Activated CD4-positive, alpha-beta T cell treated with anti-CD3 and anti-CD28 coated beads, Interleukin-2, amount 10 ng/mL, durations not matched to agents 7 days and 5 days (primary cell): ENCODE measurements at regions not wholly inside any gene's neighbourhood (a gene's known extent, or its start where the extent isn't known, plus 50 kb on each side); places are given as distances from the start of the nearest gene placed in this dataset.
A peak's percentile ranks its signal among the peaks of the same experiment; 100 is the strongest.

Experiments used
- CTCF ChIA-PET: fragments of 350-600 bp; sonication (Branson Sonifier 250); formaldehyde crosslinking; loops from one replicate; lab custom pipeline; 2021; ENCODE audit warnings: antibody characterized with exemption; lab: Charles Lee
- POLR2A ChIA-PET: fragments of 350-600 bp; sonication (Branson Sonifier 250); formaldehyde crosslinking; loops from one replicate; lab custom pipeline; 2021; ENCODE audit warnings: antibody characterized with exemption; lab: Charles Lee
- DNase-seq: peaks from one replicate; pipeline ENCODE4 v3.0.0-alpha.2; 2020
- H3K27ac Mint-ChIP-seq: one replicate; pipeline ENCODE4 v1.8.0; 2021; ENCODE audit warnings: mild to moderate bottlenecking, moderate library complexity, mixed read lengths
- H3K27me3 Mint-ChIP-seq: one replicate; pipeline ENCODE4 v1.8.0; 2021; ENCODE audit warnings: mixed read lengths
- H3K36me3 Mint-ChIP-seq: one replicate; pipeline ENCODE4 v1.8.0; 2021; ENCODE audit warnings: low read depth, mixed read lengths
- H3K4me1 Mint-ChIP-seq: one replicate; pipeline ENCODE4 v1.8.0; 2021; ENCODE audit warnings: mixed read lengths
- H3K4me3 Mint-ChIP-seq: one replicate; pipeline ENCODE4 v1.8.0; 2021; ENCODE audit warnings: mild to moderate bottlenecking, moderate library complexity, mixed read lengths
- H3K9me3 Mint-ChIP-seq: one replicate; pipeline ENCODE4 v1.8.0; 2021; ENCODE audit warnings: mixed read lengths

- no peak overlapping the region for H3K27ac Mint-ChIP-seq
- ChIA-PET POLR2A (no interaction called here), CTCF (no interaction called here)
- H3K27me3 Mint-ChIP-seq, result no peaks in the 10 kb centered on the region
- no peaks in the 10 kb centered on the region for H3K9me3 Mint-ChIP-seq
- no peaks in the 10 kb centered on the region for H3K36me3 Mint-ChIP-seq
- no peak overlapping the region for H3K4me3 Mint-ChIP-seq
- no peaks in the 10 kb centered on the region for H3K4me1 Mint-ChIP-seq
- DNase-seq, result no peak
Observed at GRCh38 chr13:62525652-62526051, 1110.0 kb upstream of the PCDH20 start.

GRCh38 chr13:62524498-62524897, 1108.8 kb upstream of the PCDH20 start:
- no peak overlapping the region for H3K27ac Mint-ChIP-seq
- H3K27me3 Mint-ChIP-seq, result no peaks in the 10 kb centered on the region
- H3K4me3 Mint-ChIP-seq, result no peak overlapping the region
- ChIA-PET CTCF (no interaction called here), POLR2A (no interaction called here)
- no peaks in the 10 kb centered on the region for H3K36me3 Mint-ChIP-seq
- no peak for DNase-seq
- no peaks in the 10 kb centered on the region for H3K4me1 Mint-ChIP-seq
- H3K9me3 Mint-ChIP-seq, result no peaks in the 10 kb centered on the region

GRCh38 chr13:62524061-62524460, 1108.4 kb upstream of the PCDH20 start:
- Mint-ChIP-seq H3K4me1 (no peaks in the 10 kb centered on the region), H3K9me3 (no peaks in the 10 kb centered on the region), H3K4me3 (no peak overlapping the region), H3K27me3 (no peaks in the 10 kb centered on the region), H3K27ac (no peak overlapping the region), H3K36me3 (no peaks in the 10 kb centered on the region)
- ChIA-PET CTCF (no interaction called here), POLR2A (no interaction called here)
- no peak for DNase-seq

GRCh38 chr13:62512194-62513141, 1096.8 kb upstream of the PCDH20 start:
- peak; percentile 18 for DNase-seq
- Mint-ChIP-seq H3K27ac (no peak overlapping the region), H3K4me1 (no peaks in the 10 kb centered on the region), H3K27me3 (no peaks in the 10 kb centered on the region), H3K9me3 (no peaks in the 10 kb centered on the region), H3K36me3 (no peaks in the 10 kb centered on the region), H3K4me3 (no peak overlapping the region)
- POLR2A ChIA-PET, result no interaction called here
- CTCF ChIA-PET, result no interaction called here

GRCh38 chr13:62510906-62511655, 1095.4 kb upstream of the PCDH20 start:
- H3K4me1 Mint-ChIP-seq, result no peaks in the 10 kb centered on the region
- ChIA-PET CTCF (no interaction called here), POLR2A (no interaction called here)
- H3K4me3 Mint-ChIP-seq, result no peak overlapping the region
- H3K27ac Mint-ChIP-seq, result no peak overlapping the region
- no peaks in the 10 kb centered on the region for H3K9me3 Mint-ChIP-seq
- H3K36me3 Mint-ChIP-seq, result no peaks in the 10 kb centered on the region
- no peaks in the 10 kb centered on the region for H3K27me3 Mint-ChIP-seq
- no peak for DNase-seq

GRCh38 chr13:62502588-62502987, 1086.9 kb upstream of the PCDH20 start:
- H3K9me3 Mint-ChIP-seq, result no peaks in the 10 kb centered on the region
- H3K4me3 Mint-ChIP-seq, result no peak overlapping the region
- POLR2A ChIA-PET, result no interaction called here
- H3K27me3 Mint-ChIP-seq, result no peaks in the 10 kb centered on the region
- CTCF ChIA-PET, result no interaction called here
- H3K27ac Mint-ChIP-seq, result no peak overlapping the region
- H3K4me1 Mint-ChIP-seq, result no peaks in the 10 kb centered on the region
- no peaks in the 10 kb centered on the region for H3K36me3 Mint-ChIP-seq
- no peak for DNase-seq

- no peaks in the 10 kb centered on the region for H3K9me3 Mint-ChIP-seq
- H3K27me3 Mint-ChIP-seq, result no peaks in the 10 kb centered on the region
- no peak for DNase-seq
- H3K27ac Mint-ChIP-seq, result no peak overlapping the region
- H3K4me3 Mint-ChIP-seq, result no peak overlapping the region
- POLR2A ChIA-PET, result no interaction called here
- no peaks in the 10 kb centered on the region for H3K4me1 Mint-ChIP-seq
- CTCF ChIA-PET, result no interaction called here
- no peaks in the 10 kb centered on the region for H3K36me3 Mint-ChIP-seq
Observed at GRCh38 chr13:62489731-62490130, 1074.1 kb upstream of the PCDH20 start.

- Mint-ChIP-seq H3K4me1 (no peaks in the 10 kb centered on the region), H3K36me3 (no peaks in the 10 kb centered on the region), H3K27ac (no peak overlapping the region), H3K9me3 (no peaks in the 10 kb centered on the region), H3K4me3 (no peak overlapping the region), H3K27me3 (no peaks in the 10 kb centered on the region)
- ChIA-PET CTCF (no interaction called here), POLR2A (no interaction called here)
- no peak for DNase-seq
Observed at GRCh38 chr13:62483774-62484173, 1068.1 kb upstream of the PCDH20 start.

GRCh38 chr13:62482351-62482750, 1066.7 kb upstream of the PCDH20 start:
- POLR2A ChIA-PET, result no interaction called here
- H3K9me3 Mint-ChIP-seq, result no peaks in the 10 kb centered on the region
- no peaks in the 10 kb centered on the region for H3K27me3 Mint-ChIP-seq
- CTCF ChIA-PET, result interaction anchor here (0.8 kb wide), 1 partner anchor 9 kb away, joined by 3 read pairs; no protein-coding TSS in a partner anchor
- no peak overlapping the region for H3K4me3 Mint-ChIP-seq
- no peaks in the 10 kb centered on the region for H3K36me3 Mint-ChIP-seq
- H3K4me1 Mint-ChIP-seq, result no peaks in the 10 kb centered on the region
- H3K27ac Mint-ChIP-seq, result no peak overlapping the region
- DNase-seq, result no peak

GRCh38 chr13:62473944-62474237, 1058.2 kb upstream of the PCDH20 start:
- ChIA-PET CTCF (interaction anchor here (1.3 to 1.4 kb wide), 2 partner anchors 9 to 11 kb away, joined by 3 read pairs; no protein-coding TSS in a partner anchor), POLR2A (no interaction called here)
- Mint-ChIP-seq H3K4me3 (no peak overlapping the region), H3K27ac (no peak overlapping the region), H3K36me3 (no peaks in the 10 kb centered on the region), H3K9me3 (no peaks in the 10 kb centered on the region), H3K4me1 (no peaks in the 10 kb centered on the region), H3K27me3 (no peaks in the 10 kb centered on the region)
- no peak for DNase-seq

GRCh38 chr13:62473190-62473943, 1057.7 kb upstream of the PCDH20 start:
- Mint-ChIP-seq H3K27ac (no peak overlapping the region), H3K4me3 (no peak overlapping the region), H3K27me3 (no peaks in the 10 kb centered on the region), H3K36me3 (no peaks in the 10 kb centered on the region), H3K4me1 (no peaks in the 10 kb centered on the region), H3K9me3 (no peaks in the 10 kb centered on the region)
- CTCF ChIA-PET, result interaction anchor here (1.3 to 1.4 kb wide), 2 partner anchors 9 to 11 kb away, joined by 3 read pairs; no protein-coding TSS in a partner anchor
- DNase-seq, result no peak
- POLR2A ChIA-PET, result no interaction called here

- Mint-ChIP-seq H3K36me3 (no peaks in the 10 kb centered on the region), H3K9me3 (no peaks in the 10 kb centered on the region), H3K4me1 (no peaks in the 10 kb centered on the region), H3K27ac (no peak overlapping the region), H3K27me3 (no peaks in the 10 kb centered on the region), H3K4me3 (no peak overlapping the region)
- ChIA-PET CTCF (no interaction called here), POLR2A (no interaction called here)
- DNase-seq, result no peak
Observed at GRCh38 chr13:62453761-62454160, 1038.1 kb upstream of the PCDH20 start.

- ChIA-PET POLR2A (no interaction called here), CTCF (no interaction called here)
- no peaks in the 10 kb centered on the region for H3K36me3 Mint-ChIP-seq
- H3K27ac Mint-ChIP-seq, result no peak overlapping the region
- H3K27me3 Mint-ChIP-seq, result no peaks in the 10 kb centered on the region
- no peak overlapping the region for H3K4me3 Mint-ChIP-seq
- H3K9me3 Mint-ChIP-seq, result no peaks in the 10 kb centered on the region
- no peak for DNase-seq
- no peaks in the 10 kb centered on the region for H3K4me1 Mint-ChIP-seq
Observed at GRCh38 chr13:62450759-62451158, 1035.1 kb upstream of the PCDH20 start.
